Breast epithelium (tissue), 3 donors: ENCODE measurements at regions not wholly inside any gene's neighbourhood (a gene's known extent, or its start where the extent isn't known, plus 50 kb on each side); places are given as distances from the start of the nearest gene placed in this dataset.

Source experiments
- CTCF ChIP-seq, 3 donors: fragments of 450-650 bp; IDR thresholded peaks; one replicate each; pipeline ENCODE4 v1.5.1; 2016 to 2017; ENCODE audit warnings: antibody characterized with exemption in 3 of 3, mild to moderate bottlenecking in 3 of 3, moderate library complexity in 3 of 3
- POLR2A ChIP-seq: fragments of 450-650 bp; IDR thresholded peaks from one replicate; pipeline ENCODE4 v1.6.1; 2016; ENCODE audit warnings: antibody characterized with exemption, mild to moderate bottlenecking, moderate library complexity

GRCh38 chr4:137927972-137928371 is 314.2 kb downstream of the SLC7A11 start:
- no peak for TF ChIP-seq CTCF (IDR thresholded peaks at IDR 0.05)
- no peak for TF ChIP-seq POLR2A
